ENCODE measurements at regions not wholly inside any gene's neighbourhood (a gene's known extent, or its start where the extent isn't known, plus 50 kb on each side); places are given as distances from the start of the nearest gene placed in this dataset.

GRCh38 chr13:105894697-105895096, 640.8 kb downstream of the EFNB2 start:
- no peak for TF ChIP-seq TCF12 (IDR thresholded peaks at IDR 0.05; ENCODE audit: low read depth)
- no peak for TF ChIP-seq EP300 (IDR thresholded peaks at IDR 0.05; ENCODE audit: borderline replicate concordance)
- TF ChIP-seq REST (IDR thresholded peaks at IDR 0.05; ENCODE audit: low read depth): no peak
